ENCODE measurements at regions not wholly inside any gene's neighbourhood (a gene's known extent, or its start where the extent isn't known, plus 50 kb on each side); places are given as distances from the start of the nearest gene placed in this dataset.

GRCh38 chr11:45723397-45723796 lies 58.0 kb upstream of the CHST1 start:
- H3K9ac ChIP-seq (ENCODE audit: low read depth, low read length) = no peak overlapping the region
- H3K36me3 ChIP-seq (ENCODE audit: insufficient read depth, low read length) = no peaks in the 10 kb centered on the region
- H3K4me2 ChIP-seq (ENCODE audit: low read length) = no peak overlapping the region
- H3K9me3 ChIP-seq (replicated peaks; ENCODE audit: low read length) = no peaks in the 10 kb centered on the region
- peaks cover 63% of the 10 kb centered on the region for H3K27me3 ChIP-seq (ENCODE audit: control insufficient read depth, insufficient read depth, low read length)
- H3K4me3 ChIP-seq (ENCODE audit: low read length) = no peak overlapping the region
- no peaks in the 10 kb centered on the region for H3K4me1 ChIP-seq (ENCODE audit: control insufficient read depth, insufficient read depth, low read length)

DNA sequence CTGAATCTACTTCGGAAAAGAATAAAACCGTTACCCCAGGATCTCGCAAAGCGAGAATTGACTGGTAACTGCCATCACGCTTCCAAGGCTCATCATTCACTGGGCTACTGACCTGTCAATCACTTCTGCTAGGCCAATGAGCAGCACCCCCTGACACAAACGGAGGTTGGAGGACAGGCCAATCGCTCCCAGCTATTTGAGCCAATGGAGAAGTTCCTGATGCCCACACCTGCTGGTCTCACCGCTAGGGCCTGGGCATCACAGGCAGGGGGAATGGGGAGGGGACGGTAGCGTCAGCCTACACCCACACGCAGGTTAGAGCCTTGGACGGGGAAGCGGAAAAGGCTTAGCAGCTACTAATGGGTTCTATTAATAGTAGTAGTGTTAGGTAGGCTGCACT lies 56.7 kb upstream of the CHST1 start:
- H3K9me3 ChIP-seq (replicated peaks; ENCODE audit: low read length) = no peaks in the 10 kb centered on the region

DNA sequence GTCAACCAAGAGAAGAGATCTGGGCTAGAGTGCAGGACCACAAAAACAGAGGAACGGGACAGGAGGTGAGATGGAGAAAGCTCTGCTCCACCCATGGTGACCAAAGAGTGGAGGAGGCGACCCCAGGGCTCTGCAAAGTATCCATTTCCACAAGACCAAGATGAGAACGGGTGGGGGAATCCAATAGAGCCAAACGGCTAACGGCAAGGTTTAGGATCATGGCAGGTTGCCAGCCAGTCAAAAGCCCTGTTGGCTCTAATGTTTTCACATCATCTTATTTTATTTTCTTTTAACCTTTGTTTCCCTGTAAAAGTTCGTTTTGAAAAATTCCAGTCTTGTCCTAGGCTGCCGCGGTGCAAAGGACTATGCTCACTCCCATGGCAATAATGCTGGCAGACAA lies 52.1 kb upstream of the CHST1 start:
- no peaks in the 10 kb centered on the region for H3K36me3 ChIP-seq (ENCODE audit: insufficient read depth, low read length)
- H3K4me1 ChIP-seq (ENCODE audit: control insufficient read depth, insufficient read depth, low read length) = no peaks in the 10 kb centered on the region
- H3K9ac ChIP-seq (ENCODE audit: low read depth, low read length) = no peak overlapping the region
- H3K4me3 ChIP-seq (ENCODE audit: low read length) = no peak overlapping the region
- no peak overlapping the region for H3K4me2 ChIP-seq (ENCODE audit: low read length)
- H3K27me3 ChIP-seq (ENCODE audit: control insufficient read depth, insufficient read depth, low read length) = peaks cover 77% of the 10 kb centered on the region
- H3K9me3 ChIP-seq (replicated peaks; ENCODE audit: low read length) = no peaks in the 10 kb centered on the region

More for the DNA sequence above, 56.7 kb upstream of the CHST1 start:
- H3K27me3 ChIP-seq (ENCODE audit: control insufficient read depth, insufficient read depth, low read length) = peaks cover 66% of the 10 kb centered on the region
- no peak overlapping the region for H3K4me2 ChIP-seq (ENCODE audit: low read length)
- no peak overlapping the region for H3K4me3 ChIP-seq (ENCODE audit: low read length)
- H3K4me1 ChIP-seq (ENCODE audit: control insufficient read depth, insufficient read depth, low read length) = no peaks in the 10 kb centered on the region
- no peak overlapping the region for H3K9ac ChIP-seq (ENCODE audit: low read depth, low read length)
- H3K36me3 ChIP-seq (ENCODE audit: insufficient read depth, low read length) = no peaks in the 10 kb centered on the region

GRCh38 chr11:45715418-45715817 lies 50.0 kb upstream of the CHST1 start:
- Histone ChIP-seq H3K27me3 (ENCODE audit: control insufficient read depth, insufficient read depth, low read length) (peaks cover 76% of the 10 kb centered on the region), H3K36me3 (ENCODE audit: insufficient read depth, low read length) (no peaks in the 10 kb centered on the region), H3K4me1 (ENCODE audit: control insufficient read depth, insufficient read depth, low read length) (no peaks in the 10 kb centered on the region), H3K4me3 (ENCODE audit: low read length) (no peak overlapping the region), H3K4me2 (ENCODE audit: low read length) (no peak overlapping the region), H3K9me3 (replicated peaks; ENCODE audit: low read length) (no peaks in the 10 kb centered on the region), H3K9ac (ENCODE audit: low read depth, low read length) (no peak overlapping the region)
